CD4-positive, alpha-beta T cell treated with Interleukin-21 for 1 hour (primary cell): ENCODE measurements at regions not wholly inside any gene's neighbourhood (a gene's known extent, or its start where the extent isn't known, plus 50 kb on each side); places are given as distances from the start of the nearest gene placed in this dataset.
"Not testable (repeated sequence)": the region's sequence is repeated elsewhere in the genome, so short reads cannot be mapped to it uniquely, and the experiment has no call there.

Experiments
- DNase-seq: peaks from one replicate; pipeline ENCODE4 v3.0.0-alpha.2; 2020

GRCh38 chr5:74499256-74500050 lies 141.1 kb downstream of the ENC1 start:
- no peak for DNase-seq

- no peak for DNase-seq
These were observed 142.8 kb downstream of the ENC1 start for GRCh38 chr5:74497706-74498105.

GRCh38 chr5:74493411-74493810 lies 147.1 kb downstream of the ENC1 start:
- no peak for DNase-seq

DNA sequence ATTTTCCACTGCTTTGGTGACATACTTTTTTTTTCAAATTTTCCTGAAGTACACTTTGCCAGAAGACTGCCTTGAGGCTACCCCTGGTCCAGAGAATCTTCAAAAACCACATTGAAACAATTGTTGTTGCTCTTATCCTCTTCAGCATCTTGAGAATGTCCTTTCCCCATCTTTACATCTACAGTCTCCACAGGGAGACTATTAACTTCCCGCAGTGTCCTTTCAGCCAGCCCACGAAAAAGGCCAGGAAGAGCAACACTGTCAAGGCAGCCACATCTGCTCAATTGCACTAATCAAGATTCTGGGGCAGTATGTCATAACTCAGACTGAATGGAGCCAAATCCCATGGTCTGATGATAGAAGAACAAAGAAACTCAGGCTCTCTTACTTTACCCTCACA lies 148.3 kb downstream of the ENC1 start:
- DNase-seq: no peak

DNA sequence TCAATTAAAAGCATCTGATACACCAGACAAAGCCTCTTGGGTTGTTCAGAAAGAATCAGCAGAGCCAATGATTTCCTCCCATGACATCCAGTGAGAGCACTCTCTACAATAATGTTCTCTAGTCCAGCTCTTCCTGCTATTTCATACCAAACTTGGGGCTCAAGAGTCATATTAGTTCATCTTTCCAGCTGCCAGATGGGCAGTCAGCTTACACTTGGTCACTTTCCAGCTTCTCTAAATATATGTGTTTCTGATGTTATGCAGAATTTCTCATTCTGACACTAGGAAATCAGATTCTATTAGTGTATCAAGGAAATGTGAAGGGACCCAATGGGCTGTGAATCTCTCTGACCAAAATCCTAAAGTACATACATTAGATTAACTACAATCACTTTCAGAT lies 148.9 kb downstream of the ENC1 start:
- DNase-seq: no peak

DNA sequence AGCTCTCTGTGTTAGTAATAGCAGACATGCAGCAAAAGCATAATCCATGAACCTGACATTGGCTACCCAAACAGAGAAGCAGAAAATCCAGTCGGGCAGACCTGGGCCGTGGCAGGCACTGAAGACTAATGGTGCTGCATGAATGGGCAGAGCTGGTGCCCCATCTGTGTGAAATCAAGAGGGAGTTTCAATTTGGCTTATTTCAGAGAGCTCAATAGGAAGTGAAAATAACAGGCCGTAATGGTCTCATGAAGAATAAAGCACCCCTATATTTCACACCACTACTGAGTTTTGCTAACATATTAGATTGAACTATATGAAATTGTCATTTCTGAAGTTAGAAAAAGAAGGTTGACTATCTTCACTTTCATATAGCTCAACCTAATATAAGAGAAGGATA lies 149.7 kb downstream of the ENC1 start:
- DNase-seq: no peak

DNA sequence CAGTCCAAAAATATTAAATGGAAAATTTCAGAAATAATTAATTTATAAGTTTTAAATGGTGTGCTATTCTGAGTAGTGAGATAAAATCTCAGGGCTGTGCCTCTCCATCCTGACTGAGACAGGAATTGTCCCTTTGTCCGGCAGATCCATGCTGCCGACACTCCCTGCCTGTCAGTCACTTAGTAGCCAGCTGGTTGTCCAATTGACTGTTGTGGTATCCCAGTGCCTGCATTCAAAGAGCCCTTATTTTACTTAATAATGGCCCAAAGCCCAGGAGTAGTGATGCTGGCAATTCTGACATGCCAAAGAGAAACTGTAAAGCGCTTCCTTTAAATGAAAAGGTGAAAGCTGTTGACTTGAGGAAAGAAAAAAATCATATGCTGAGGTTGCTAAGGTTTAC lies 157.5 kb downstream of the ENC1 start:
- DNase-seq: no peak

GRCh38 chr5:74482523-74482922 lies 158.0 kb downstream of the ENC1 start:
- no peak for DNase-seq

DNA sequence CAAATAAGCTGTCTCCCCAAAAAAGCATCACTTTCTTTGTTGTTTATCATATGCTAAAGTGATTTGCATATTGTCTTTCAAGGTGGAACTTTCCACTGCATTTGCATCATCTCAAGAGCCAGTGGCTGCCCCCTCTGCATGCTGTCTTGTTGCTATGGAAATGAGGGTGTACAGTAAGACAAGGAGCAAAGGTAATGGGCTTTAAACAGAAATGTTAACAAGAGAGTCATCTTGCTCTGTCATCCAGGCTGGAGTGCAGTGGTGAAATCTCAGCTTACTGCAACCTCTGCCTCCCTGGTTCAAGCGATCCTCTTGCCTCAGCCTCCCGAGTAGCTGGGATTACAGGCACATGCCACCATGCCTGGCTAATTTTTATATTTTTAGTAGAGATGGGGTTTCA lies 159.2 kb downstream of the ENC1 start:
- not testable (repeated sequence) for DNase-seq

DNA sequence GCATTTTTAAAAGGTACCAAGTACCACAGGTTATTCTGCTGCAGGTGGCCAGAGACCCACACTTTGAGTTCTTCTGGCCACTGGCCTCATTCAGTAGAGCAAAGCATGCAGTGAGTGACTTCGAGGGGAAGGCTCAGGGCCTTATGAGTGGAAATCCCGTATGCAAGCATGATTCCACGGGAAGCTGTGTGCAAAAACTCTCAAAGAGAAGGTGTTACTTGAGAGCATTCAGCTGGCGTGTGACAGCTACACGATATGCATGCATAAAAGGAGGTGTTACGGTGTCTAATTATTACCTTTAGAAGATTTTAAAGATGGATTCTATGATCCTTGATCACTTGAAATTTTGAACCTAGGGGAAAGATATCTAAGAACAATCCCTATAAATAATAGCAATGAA lies 160.3 kb downstream of the ENC1 start:
- no peak for DNase-seq

GRCh38 chr5:74478328-74478727 lies 162.2 kb downstream of the ENC1 start:
- DNase-seq: no peak

GRCh38 chr5:74477761-74478160 lies 162.8 kb downstream of the ENC1 start:
- DNase-seq: no peak

- no peak for DNase-seq
These were observed 163.6 kb downstream of the ENC1 start for GRCh38 chr5:74476819-74477453.

GRCh38 chr5:74476046-74476818 lies 164.3 kb downstream of the ENC1 start:
- DNase-seq: no peak

DNA sequence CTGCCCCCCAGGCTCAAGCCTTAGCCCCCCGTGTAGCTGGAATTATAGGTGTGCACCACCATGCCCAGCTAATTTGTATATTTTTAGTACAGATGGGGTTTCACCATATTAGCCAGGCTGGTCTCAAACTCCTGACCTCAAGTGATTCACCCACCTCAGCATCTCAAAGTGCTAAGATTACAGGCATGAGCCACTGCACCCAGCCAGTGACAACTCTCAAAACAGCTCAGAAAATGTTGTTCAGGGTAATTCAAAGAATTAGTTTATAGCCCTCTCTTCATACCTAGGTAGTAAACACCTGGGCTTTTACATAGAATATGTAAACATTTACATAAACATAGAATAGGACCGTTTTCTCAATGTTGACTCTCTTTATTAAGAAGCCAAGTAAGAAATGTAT lies 168.7 kb downstream of the ENC1 start:
- no peak for DNase-seq

- no peak for DNase-seq
These were observed 171.1 kb downstream of the ENC1 start for GRCh38 chr5:74469234-74469994.

GRCh38 chr5:74468421-74468820 lies 172.1 kb downstream of the ENC1 start:
- DNase-seq: no peak

DNA sequence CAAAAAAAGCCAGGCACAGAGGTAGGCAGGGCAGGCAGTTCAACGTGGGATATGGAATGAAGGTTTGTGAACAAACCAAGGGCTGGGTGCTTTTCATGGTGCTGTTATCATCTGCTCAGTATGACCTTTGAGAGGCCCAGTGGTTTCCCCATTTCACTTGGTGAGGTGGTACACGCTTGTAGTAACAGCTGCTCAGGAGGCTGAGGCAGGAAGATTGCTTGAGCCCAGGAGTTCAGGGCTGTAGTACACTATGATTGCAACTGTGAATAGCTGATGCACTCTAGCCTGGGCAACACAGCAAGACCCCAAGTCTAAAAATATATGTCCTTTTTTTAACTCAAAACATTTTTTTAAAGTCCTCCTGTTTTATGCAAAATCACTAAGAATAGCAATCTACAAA lies 174.8 kb downstream of the ENC1 start:
- no peak for DNase-seq

GRCh38 chr5:74464512-74465209 lies 175.9 kb downstream of the ENC1 start:
- no peak for DNase-seq

DNA sequence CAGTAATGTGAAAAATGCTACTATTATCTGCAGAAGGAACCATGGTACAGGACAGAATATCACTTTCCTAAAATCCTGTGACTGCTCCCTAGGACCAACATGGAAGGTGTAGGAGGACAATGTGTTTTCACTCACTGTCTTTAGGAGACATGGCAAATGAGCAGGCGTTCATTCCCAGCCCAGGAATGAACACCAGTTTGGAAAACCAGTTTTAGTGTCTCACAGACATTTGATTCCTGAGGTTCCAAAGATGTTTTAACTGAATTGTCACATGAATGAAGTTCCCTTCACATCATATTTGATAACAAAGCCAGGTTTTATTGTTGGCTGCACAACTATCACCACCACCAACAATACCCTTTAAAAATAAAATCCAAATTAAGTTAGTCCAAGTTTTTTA lies 178.2 kb downstream of the ENC1 start:
- no peak for DNase-seq

GRCh38 chr5:74461251-74461650 lies 179.3 kb downstream of the ENC1 start:
- DNase-seq: no peak

- no peak for DNase-seq
These were observed 179.8 kb downstream of the ENC1 start for GRCh38 chr5:74460694-74461093.

GRCh38 chr5:74459984-74460383 lies 180.5 kb downstream of the ENC1 start:
- DNase-seq: no peak
